K562 (cell line): ENCODE measurements at regions not wholly inside any gene's neighbourhood (a gene's known extent, or its start where the extent isn't known, plus 50 kb on each side); places are given as distances from the start of the nearest gene placed in this dataset.

Experiments used
- CBFA2T2 ChIP-seq: fragments of 450-650 bp; conservative IDR thresholded peaks from 2 replicates; pipeline ENCODE4 v1.6.1; 2017; ENCODE audit warnings: mild to moderate bottlenecking
- EZH2 ChIP-seq: IDR thresholded peaks from 2 replicates; pipeline ENCODE4 v1.6.1; 2012; ENCODE audit warnings: low read depth, mild to moderate bottlenecking, inconsistent platforms, low read length, borderline replicate concordance
- HCFC1 ChIP-seq: IDR thresholded peaks from 2 replicates; pipeline ENCODE4 v1.6.1; 2012; ENCODE audit warnings: low read depth, low read length, improper control_type of control experiment
- MBD1 ChIP-seq: fragments of 250-450 bp; sonication (Bioruptor Pico); IDR thresholded peaks from 2 replicates; pipeline ENCODE4 v1.8.0; 2022; ENCODE audit warnings: inconsistent platforms
- NKRF ChIP-seq: fragments of 450-650 bp; IDR thresholded peaks from 2 replicates; pipeline ENCODE4 v1.6.1; 2016; ENCODE audit warnings: borderline replicate concordance
- PHF8 ChIP-seq: fragments of 200-600 bp; sonication (generic); IDR thresholded peaks from 2 replicates; pipeline ENCODE4 v1.6.1; 2012; ENCODE audit warnings: mixed run types, mild to moderate bottlenecking, inconsistent platforms, low read length, moderate library complexity, borderline replicate concordance
- SMAD2 ChIP-seq: fragments of 150-350 bp; IDR thresholded peaks from 2 replicates; pipeline ENCODE4 v1.6.1; 2014; ENCODE audit warnings: low read depth, mild to moderate bottlenecking, low read length
- TCF15 ChIP-seq: fragments of 250-450 bp; sonication (Bioruptor Pico); IDR thresholded peaks from 2 replicates; pipeline ENCODE4 v1.8.0; 2022; ENCODE audit warnings: moderate library complexity, mild to moderate bottlenecking, inconsistent platforms
- YBX1 ChIP-seq: fragments of 450-650 bp; IDR thresholded peaks from 2 replicates; pipeline ENCODE4 v1.7.1; 2016; ENCODE audit warnings: mild to moderate bottlenecking
- ZBTB33 ChIP-seq: sonication (generic); formaldehyde crosslinking; IDR thresholded peaks from 2 replicates; pipeline ENCODE4 v1.8.1; 2023; ENCODE audit warnings: mild to moderate bottlenecking, missing genetic modification reagents

- TF ChIP-seq MBD1 (CRISPR knock-in tag): no peak
- no peak for TF ChIP-seq ZBTB33 (CRISPR knock-in tag)
- no peak for TF ChIP-seq PHF8
- TF ChIP-seq CBFA2T2: no peak
- no peak for TF ChIP-seq SMAD2
- no peak for TF ChIP-seq TCF15 (CRISPR knock-in tag)
- no peak for TF ChIP-seq EZH2
- no peak for TF ChIP-seq NKRF
- TF ChIP-seq YBX1: no peak
- no peak for TF ChIP-seq HCFC1
Measured at GRCh38 chr13:78194904-78195639, 276.4 kb upstream of the EDNRB start (continued).
